Endothelial cell of umbilical vein (primary cell): ENCODE measurements at regions not wholly inside any gene's neighbourhood (a gene's known extent, or its start where the extent isn't known, plus 50 kb on each side); places are given as distances from the start of the nearest gene placed in this dataset.

ENCODE experiments used
- BruUV-seq: library from RNA; stranded (reverse); fragments of 400-500 nt; replicated peaks from 2 replicates; lab custom pipeline; 2021; lab: Mats Ljungman, UMichigan
- CTCF ChIA-PET: fragments of 300-600, 350-600 bp; sonication (Branson Sonifier 250); formaldehyde crosslinking; loops from one replicate; lab custom pipeline; 2021; ENCODE audit warnings: antibody characterized with exemption, inconsistent platforms; lab: Charles Lee
- POLR2A ChIA-PET: fragments of 300-600, 350-600 bp; sonication (Branson Sonifier 250); formaldehyde crosslinking; loops from one replicate; lab custom pipeline; 2021; ENCODE audit warnings: antibody characterized with exemption, inconsistent platforms; lab: Charles Lee
- DNase-seq: peaks from one replicate; pipeline ENCODE4 v3.0.0-alpha.2; 2011; ENCODE audit warnings: low read depth, low spot score
- FAIRE-seq: peaks from 2 replicates; lab custom pipeline; 2011; peaks lifted over from hg19 to GRCh38; lab: Jason Lieb, UNC
- H2AFZ ChIP-seq: 2 replicates; pipeline ENCODE4 v1.6.0; 2012; ENCODE audit warnings: low read depth, low read length, control low read depth, inconsistent platforms
- H3K27ac ChIP-seq: 2 replicates; pipeline ENCODE4 v1.5.1; 2011; ENCODE audit warnings: low read depth, mild to moderate bottlenecking, control low read depth, low read length, moderate library complexity; ENCODE audit not compliant: insufficient read depth
- H3K27me3 ChIP-seq, 2 experiments: 2 replicates each; pipeline versions ENCODE4 v1.6.0 to v1.6.1; 2011; ENCODE audit warnings: low read length in 2 of 2, mixed read lengths in 1 of 2; ENCODE audit not compliant: control insufficient read depth in 2 of 2, insufficient read depth in 2 of 2
- H3K36me3 ChIP-seq, 2 experiments: 2 replicates in 1 of 2; 3 replicates in 1 of 2; pipeline ENCODE4 v1.5.1; 2011; ENCODE audit warnings: low read length in 2 of 2, mild to moderate bottlenecking in 1 of 2, moderate library complexity in 1 of 2; ENCODE audit not compliant: control insufficient read depth in 2 of 2, insufficient read depth in 2 of 2; ENCODE audit errors: extremely low read depth in 1 of 2
- H3K4me1 ChIP-seq: 3 replicates; pipeline ENCODE4 v1.5.1; 2011; ENCODE audit warnings: mild to moderate bottlenecking, low read length; ENCODE audit not compliant: control insufficient read depth, insufficient read depth; ENCODE audit errors: extremely low read depth
- H3K4me2 ChIP-seq: 2 replicates; pipeline ENCODE4 v1.6.1; 2011; ENCODE audit warnings: low read length, control low read depth, mixed read lengths; ENCODE audit not compliant: insufficient read depth
- H3K4me3 ChIP-seq, 3 experiments: fragments of 200-600 bp in 1 of 3; sonication (generic), shearing (Covaris generic) in 1 of 3; replicated peaks in 1 of 3; 2 replicates each; pipeline ENCODE4 v1.5.1; 2011 to 2016; ENCODE audit warnings: control low read depth in 3 of 3, low read length in 3 of 3, mild to moderate bottlenecking in 2 of 3, inconsistent platforms in 1 of 3, low read depth in 1 of 3, moderate library complexity in 1 of 3; ENCODE audit not compliant: insufficient read depth in 1 of 3
- H3K79me2 ChIP-seq: 2 replicates; pipeline ENCODE4 v1.6.0; 2012; ENCODE audit warnings: low read length, inconsistent platforms; ENCODE audit not compliant: control insufficient read depth, insufficient read depth
- H3K9ac ChIP-seq: replicated peaks from 2 replicates; pipeline ENCODE3; 2011; ENCODE audit warnings: low read length, control low read depth; ENCODE audit not compliant: insufficient read depth; ENCODE audit errors: extremely low read depth
- H3K9me1 ChIP-seq: replicated peaks from 3 replicates; pipeline ENCODE4 v1.6.0; 2011; ENCODE audit warnings: mild to moderate bottlenecking, low read length; ENCODE audit not compliant: control insufficient read depth, insufficient read depth; ENCODE audit errors: extremely low read depth
- H3K9me3 ChIP-seq: replicated peaks from 2 replicates; pipeline ENCODE4 v1.5.1; 2012; ENCODE audit warnings: low read length, inconsistent platforms; ENCODE audit not compliant: control insufficient read depth, insufficient read depth
- H4K20me1 ChIP-seq: replicated peaks from 2 replicates; pipeline ENCODE3; 2011; ENCODE audit warnings: mild to moderate bottlenecking, low read length; ENCODE audit not compliant: control insufficient read depth, insufficient read depth; ENCODE audit errors: extremely low read depth
- CTCF ChIP-seq, 2 donors: IDR thresholded peaks; 1 replicate in 1 of 2; 2 replicates in 1 of 2; pipeline ENCODE4 v1.5.1; 2011; ENCODE audit warnings: low read length in 2 of 2, mild to moderate bottlenecking in 2 of 2, moderate library complexity in 2 of 2, control low read depth in 1 of 2, inconsistent platforms in 1 of 2, low read depth in 1 of 2; ENCODE audit not compliant: insufficient read depth in 1 of 2; ENCODE audit errors: extremely low read depth in 1 of 2
- EZH2 ChIP-seq: IDR thresholded peaks from 2 replicates; pipeline ENCODE4 v1.6.1; 2012; ENCODE audit warnings: borderline replicate concordance, low read depth, mild to moderate bottlenecking, moderate library complexity, low read length, inconsistent platforms; ENCODE audit not compliant: severe bottlenecking
- FOS ChIP-seq: IDR thresholded peaks from 2 replicates; pipeline ENCODE4 v1.6.1; 2011; ENCODE audit warnings: mild to moderate bottlenecking, low read length, moderate library complexity, borderline replicate concordance; ENCODE audit not compliant: insufficient read depth
- GATA2 ChIP-seq: IDR thresholded peaks from 2 replicates; pipeline ENCODE4 v1.7.0; 2011; ENCODE audit warnings: low read depth, mild to moderate bottlenecking, moderate library complexity, mixed read lengths, low read length; ENCODE audit not compliant: insufficient read length, insufficient read depth
- JUN ChIP-seq: IDR thresholded peaks from 2 replicates; pipeline ENCODE4 v1.6.1; 2011; ENCODE audit warnings: borderline replicate concordance, low read depth; ENCODE audit not compliant: insufficient read length, insufficient read depth
- MYC ChIP-seq: IDR thresholded peaks from one replicate; pipeline ENCODE4 v1.6.1; 2011; ENCODE audit warnings: mild to moderate bottlenecking, low read depth, low read length
- POLR2A ChIP-seq: IDR thresholded peaks from 2 replicates; pipeline ENCODE4 v1.6.1; 2012; ENCODE audit warnings: low read depth, mild to moderate bottlenecking, control low read depth, low read length
- POLR2AphosphoS5 ChIP-seq: IDR thresholded peaks from 2 replicates; pipeline ENCODE4 v1.6.1; 2012; ENCODE audit warnings: low read depth, mild to moderate bottlenecking, control low read depth, low read length, moderate library complexity; ENCODE audit not compliant: insufficient read depth
- dilution Hi-C: fragments of 300-500 bp; cut with MboI; formaldehyde crosslinking; loops from one replicate; pipeline ENCODE4 v1.15.0; 2019; ENCODE audit warnings: low sequenced_read_pairs; ENCODE audit not compliant: extremely low pct_ligation_motif_present
- intact Hi-C: fragments of 100-400 bp; cut with micrococcal nuclease; formaldehyde crosslinking; loops from one replicate; pipeline ENCODE4 v1.10.0; 2022
- TF ChIP-seq, protein P1 (sequence below): IDR thresholded peaks from 2 replicates; pipeline ENCODE4 v1.6.1; 2011; ENCODE audit not compliant: insufficient read depth, insufficient read length

DNA sequence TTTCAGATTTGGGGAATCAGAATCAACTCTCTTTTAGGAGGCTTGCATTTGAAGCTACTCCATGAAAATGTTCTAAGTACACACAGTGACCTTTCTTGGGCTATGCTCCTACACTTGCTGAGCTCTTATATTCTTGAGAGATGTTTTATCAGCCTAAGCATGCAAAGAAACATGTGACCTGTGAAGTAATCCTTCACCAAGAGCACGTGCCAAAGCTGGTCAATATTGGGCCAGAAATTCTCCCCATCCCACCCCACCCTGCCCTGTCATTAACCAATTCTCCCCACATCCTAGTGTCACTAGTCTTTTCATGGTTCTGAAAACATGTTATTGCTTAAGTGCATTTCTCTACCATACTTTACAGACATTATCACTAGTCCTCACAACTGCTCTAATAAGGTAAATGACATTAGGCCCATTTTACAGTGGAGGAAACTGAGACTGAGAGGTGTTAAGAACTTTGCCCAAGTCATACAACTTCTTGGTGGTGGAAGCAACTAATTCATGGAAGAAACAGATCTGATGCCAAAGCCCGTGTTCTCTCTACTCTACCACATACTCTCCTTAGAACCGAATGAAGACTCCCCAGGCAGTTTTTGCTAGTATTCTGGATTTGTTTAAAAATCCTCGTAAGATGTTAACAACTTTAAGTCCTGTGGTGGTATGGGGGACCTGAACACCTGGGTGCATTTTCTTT lies 200.6 kb downstream of the PTEN start:
- no peak overlapping the region for H3K9ac ChIP-seq
- no peaks in the 10 kb centered on the region for H3K27me3 ChIP-seq
- DNase-seq = no peak
- ChIA-PET CTCF (no interaction called here), POLR2A (no interaction called here)
- no peaks in the 10 kb centered on the region for H3K36me3 ChIP-seq
- no peak overlapping the region for H3K27ac ChIP-seq
- no peaks in the 10 kb centered on the region for H4K20me1 ChIP-seq
- H2AFZ ChIP-seq = no peak overlapping the region
- TF ChIP-seq JUN = no peak
- no peak for TF ChIP-seq POLR2A
- no peak for TF ChIP-seq FOS
- TF ChIP-seq MYC = no peak
- TF ChIP-seq, protein P1, sequence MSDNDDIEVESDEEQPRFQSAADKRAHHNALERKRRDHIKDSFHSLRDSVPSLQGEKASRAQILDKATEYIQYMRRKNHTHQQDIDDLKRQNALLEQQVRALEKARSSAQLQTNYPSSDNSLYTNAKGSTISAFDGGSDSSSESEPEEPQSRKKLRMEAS = no peak
- no peak for TF ChIP-seq CTCF (IDR thresholded peaks at IDR 0.05; ENCODE audit: extremely low read depth in 1 of 2, insufficient read depth in 1 of 2, low read depth in 1 of 2, low read length in 2 of 2)
- no peak for TF ChIP-seq GATA2
- no peak for TF ChIP-seq POLR2AphosphoS5
- no peak for TF ChIP-seq EZH2
- H3K4me1 ChIP-seq = peaks cover 9% of the 10 kb centered on the region
- H3K9me3 ChIP-seq = no peaks in the 10 kb centered on the region
- H3K4me2 ChIP-seq = no peak overlapping the region
- BruUV-seq = no TSS peak
- dilution Hi-C loops = no loop called here
- no peak for FAIRE-seq
- H3K79me2 ChIP-seq = no peaks in the 10 kb centered on the region
- H3K9me1 ChIP-seq = no peaks in the 10 kb centered on the region
- intact Hi-C loops = loop anchor here (5.0 kb wide), 1 partner anchor 202 kb away; the partner anchor contains the start of genes KLLN and PTEN
- no peak overlapping the region for H3K4me3 ChIP-seq
